HFFc6 (cell line): ENCODE measurements at regions not wholly inside any gene's neighbourhood (a gene's known extent, or its start where the extent isn't known, plus 50 kb on each side); places are given as distances from the start of the nearest gene placed in this dataset.

Experiments used
- DNase-seq: peaks from one replicate; pipeline ENCODE4 v3.0.0-alpha.2; 2018
- H3K27ac Mint-ChIP-seq: 2 replicates; pipeline ENCODE4 v1.8.0; 2020; ENCODE audit warnings: mild to moderate bottlenecking, mixed read lengths
- H3K27me3 Mint-ChIP-seq: 2 replicates; pipeline ENCODE4 v1.8.0; 2021; ENCODE audit warnings: mild to moderate bottlenecking, moderate library complexity, mixed read lengths; ENCODE audit not compliant: insufficient read depth
- H3K36me3 Mint-ChIP-seq: 2 replicates; pipeline ENCODE4 v1.8.0; 2021; ENCODE audit warnings: low read depth, mixed read lengths
- H3K4me1 Mint-ChIP-seq: 2 replicates; pipeline ENCODE4 v1.8.0; 2020; ENCODE audit warnings: low read depth, mixed read lengths
- H3K4me3 Mint-ChIP-seq: 2 replicates; pipeline ENCODE4 v1.8.0; 2020; ENCODE audit warnings: mild to moderate bottlenecking, moderate library complexity, mixed read lengths
- H3K9me3 Mint-ChIP-seq: 2 replicates; pipeline ENCODE4 v1.8.0; 2020; ENCODE audit warnings: mild to moderate bottlenecking, mixed read lengths
- CTCF ChIP-seq: fragments of 200-600 bp; sonication (generic); IDR thresholded peaks from 2 replicates; pipeline ENCODE4 v1.5.0; 2021; ENCODE audit warnings: antibody characterized with exemption, mild to moderate bottlenecking

- no peak for TF ChIP-seq CTCF
These were observed 1391.3 kb downstream of the PLA2G4A start for GRCh38 chr1:188220051-188220450.

GRCh38 chr1:188224263-188224662 is 1395.5 kb downstream of the PLA2G4A start:
- Mint-ChIP-seq H3K27me3 (no peaks in the 10 kb centered on the region; the same call in 1 of the 2 replicates), H3K36me3 (no peaks in the 10 kb centered on the region), H3K27ac (no peak overlapping the region), H3K9me3 (peaks cover 18% of the 10 kb centered on the region), H3K4me3 (no peak overlapping the region), H3K4me1 (no peaks in the 10 kb centered on the region)
- DNase-seq, result no peak
- no peak for TF ChIP-seq CTCF

More at GRCh38 chr1:188220051-188220450, 1391.3 kb downstream of the PLA2G4A start:
- Mint-ChIP-seq H3K4me1 (no peaks in the 10 kb centered on the region), H3K4me3 (no peak overlapping the region), H3K27me3 (no peaks in the 10 kb centered on the region; the same call in 1 of the 2 replicates), H3K9me3 (peaks cover 17% of the 10 kb centered on the region), H3K27ac (no peak overlapping the region), H3K36me3 (no peaks in the 10 kb centered on the region)
- DNase-seq, result no peak

GRCh38 chr1:188225975-188226374 is 1397.2 kb downstream of the PLA2G4A start:
- no peak overlapping the region for H3K4me3 Mint-ChIP-seq
- no peak for TF ChIP-seq CTCF
- H3K4me1 Mint-ChIP-seq, result no peaks in the 10 kb centered on the region
- DNase-seq, result no peak
- no peaks in the 10 kb centered on the region; the same call in 1 of the 2 replicates for H3K27me3 Mint-ChIP-seq
- no peak overlapping the region for H3K27ac Mint-ChIP-seq
- peaks cover 18% of the 10 kb centered on the region for H3K9me3 Mint-ChIP-seq
- no peaks in the 10 kb centered on the region for H3K36me3 Mint-ChIP-seq

DNA sequence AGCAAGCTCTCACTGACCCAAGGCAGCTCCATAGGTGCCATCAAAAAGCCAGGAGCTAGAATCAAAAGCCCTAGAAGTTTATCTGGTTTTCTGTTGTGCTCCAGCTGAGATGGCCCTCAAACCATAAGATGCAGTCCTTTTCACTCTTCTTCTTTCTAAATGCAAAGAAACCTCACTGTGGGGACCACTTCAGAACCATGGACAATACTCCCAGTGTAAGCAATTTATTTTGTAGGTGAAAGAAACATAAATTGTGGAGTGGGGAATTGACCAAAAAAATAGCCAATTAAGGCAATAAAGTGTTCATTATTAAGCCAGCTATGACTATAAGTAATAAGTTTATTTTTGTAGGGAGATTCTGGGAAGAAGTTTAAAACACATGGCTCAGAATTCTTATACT is 1399.9 kb downstream of the PLA2G4A start:
- Mint-ChIP-seq H3K4me3 (no peak overlapping the region), H3K4me1 (no peaks in the 10 kb centered on the region), H3K36me3 (no peaks in the 10 kb centered on the region), H3K27me3 (no peaks in the 10 kb centered on the region), H3K9me3 (peaks cover 22% of the 10 kb centered on the region), H3K27ac (no peak overlapping the region)
- no peak for DNase-seq
- no peak for TF ChIP-seq CTCF

- H3K27me3 Mint-ChIP-seq, result no peaks in the 10 kb centered on the region
- no peaks in the 10 kb centered on the region for H3K36me3 Mint-ChIP-seq
- TF ChIP-seq CTCF, result no peak
- no peaks in the 10 kb centered on the region for H3K9me3 Mint-ChIP-seq
- H3K4me1 Mint-ChIP-seq, result peaks cover 11% of the 10 kb centered on the region; the same call in 1 of the 2 replicates
- no peak overlapping the region for H3K4me3 Mint-ChIP-seq
- no peak overlapping the region for H3K27ac Mint-ChIP-seq
- DNase-seq, result no peak
These were observed 1409.0 kb downstream of the PLA2G4A start for GRCh38 chr1:188237573-188238348.
